Keratinocyte (primary cell): ENCODE measurements at regions not wholly inside any gene's neighbourhood (a gene's known extent, or its start where the extent isn't known, plus 50 kb on each side); places are given as distances from the start of the nearest gene placed in this dataset.

ENCODE experiments used
- CTCF ChIP-seq, 3 experiments: IDR thresholded peaks in 1 of 3; conservative IDR thresholded peaks in 1 of 3; optimal IDR thresholded peaks in 1 of 3; 2 replicates in 2 of 3; 3 replicates in 1 of 3; pipeline versions ENCODE3 to v1.5.1; 2011; ENCODE audit warnings: low read length in 3 of 3, mild to moderate bottlenecking in 3 of 3, moderate library complexity in 2 of 3, control low read depth in 1 of 3, inconsistent platforms in 1 of 3; ENCODE audit not compliant: insufficient read depth in 2 of 3; ENCODE audit errors: extremely low read depth in 1 of 3
- EZH2 ChIP-seq: IDR thresholded peaks from one replicate; pipeline ENCODE4 v1.6.1; 2012; ENCODE audit warnings: inconsistent platforms, mild to moderate bottlenecking, low read length, moderate library complexity

GRCh38 chr6:21354805-21355238, 238.7 kb upstream of the SOX4 start:
- TF ChIP-seq CTCF (optimal IDR thresholded peaks at IDR 0.05 in 1 of 3, IDR thresholded peaks at IDR 0.05 in 1 of 3, conservative IDR thresholded peaks at IDR 0.05 in 1 of 3; ENCODE audit: extremely low read depth in 1 of 3, insufficient read depth in 2 of 3, low read length in 3 of 3) (no peak), EZH2 (no peak)
